GM21515 (cell line): ENCODE measurements at regions not wholly inside any gene's neighbourhood (a gene's known extent, or its start where the extent isn't known, plus 50 kb on each side); places are given as distances from the start of the nearest gene placed in this dataset.
A peak's percentile ranks its signal among the peaks of the same experiment; 100 is the strongest.

Experiments
- ATAC-seq: cut with Tn5 transposase; IDR thresholded peaks from one replicate; pipeline ENCODE4 v1.9.1; 2021; ENCODE audit not compliant: unreplicated experiment

- ATAC-seq, result no peak
Observed at GRCh38 chr15:35723852-35724251, 177.9 kb upstream of the DPH6 start.

- no peak for ATAC-seq
Observed at GRCh38 chr15:35724626-35725025, 178.7 kb upstream of the DPH6 start.

DNA sequence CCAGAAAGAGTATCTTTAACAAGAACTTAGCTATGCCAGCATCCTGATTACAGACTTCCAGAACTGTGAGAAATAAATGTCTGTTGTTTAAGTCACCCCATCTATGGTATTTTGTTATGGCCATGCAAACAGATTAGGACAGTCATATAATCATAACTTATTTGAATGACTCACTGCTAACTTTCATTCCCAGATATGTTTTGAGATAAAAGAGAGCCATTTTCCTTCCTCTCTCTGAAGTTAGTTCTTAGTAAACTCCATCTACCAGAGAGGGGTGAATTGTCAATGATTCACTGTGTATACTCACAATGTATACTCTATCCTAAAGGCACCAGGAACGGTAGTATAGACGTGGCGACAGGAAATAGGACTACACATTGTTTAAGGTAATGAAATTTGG lies 179.4 kb upstream of the DPH6 start:
- no peak for ATAC-seq

DNA sequence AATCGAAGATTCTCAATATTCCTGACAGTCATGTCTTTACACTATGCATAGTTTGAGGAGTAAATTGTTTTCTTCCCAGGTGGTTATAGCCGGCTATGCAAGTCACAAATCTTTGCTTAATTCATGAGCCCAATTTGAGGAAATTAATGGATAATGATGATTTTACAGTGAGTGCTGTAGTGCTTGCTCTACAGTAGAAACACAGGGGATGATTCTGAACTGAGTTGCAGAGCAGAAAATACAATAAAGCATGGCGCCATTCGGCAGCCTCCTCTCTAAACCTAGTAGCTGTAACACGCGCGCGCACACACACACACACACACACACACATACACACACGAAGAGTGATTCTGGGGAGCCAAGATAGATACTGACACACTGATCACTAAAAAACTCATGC lies 181.7 kb upstream of the DPH6 start:
- no peak for ATAC-seq

GRCh38 chr15:35728219-35728940 lies 182.4 kb upstream of the DPH6 start:
- no peak for ATAC-seq

GRCh38 chr15:35736150-35736549 lies 190.2 kb upstream of the DPH6 start:
- ATAC-seq, result no peak

GRCh38 chr15:35737441-35737840 lies 191.5 kb upstream of the DPH6 start:
- no peak for ATAC-seq

DNA sequence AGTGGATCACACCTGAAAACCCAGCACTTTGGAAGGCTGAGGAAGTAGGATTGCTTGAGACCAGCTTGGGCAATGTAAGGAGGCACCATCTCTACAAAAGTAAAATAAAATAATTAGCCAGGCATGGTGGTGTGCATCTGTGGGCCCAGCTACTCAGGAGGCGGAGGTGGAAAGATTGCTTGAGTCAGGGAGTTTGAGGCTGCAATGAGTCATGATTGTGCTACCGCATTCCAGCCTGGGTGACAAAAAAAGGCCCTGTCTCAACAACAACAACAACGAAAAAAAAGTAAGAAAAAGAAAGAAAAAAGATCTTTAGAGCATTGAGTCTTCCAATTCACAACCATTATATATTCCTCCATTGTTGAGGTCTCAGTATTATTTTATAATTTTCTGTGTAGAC lies 192.4 kb upstream of the DPH6 start:
- ATAC-seq, result no peak

GRCh38 chr15:35740761-35741160 lies 194.8 kb upstream of the DPH6 start:
- no peak for ATAC-seq

DNA sequence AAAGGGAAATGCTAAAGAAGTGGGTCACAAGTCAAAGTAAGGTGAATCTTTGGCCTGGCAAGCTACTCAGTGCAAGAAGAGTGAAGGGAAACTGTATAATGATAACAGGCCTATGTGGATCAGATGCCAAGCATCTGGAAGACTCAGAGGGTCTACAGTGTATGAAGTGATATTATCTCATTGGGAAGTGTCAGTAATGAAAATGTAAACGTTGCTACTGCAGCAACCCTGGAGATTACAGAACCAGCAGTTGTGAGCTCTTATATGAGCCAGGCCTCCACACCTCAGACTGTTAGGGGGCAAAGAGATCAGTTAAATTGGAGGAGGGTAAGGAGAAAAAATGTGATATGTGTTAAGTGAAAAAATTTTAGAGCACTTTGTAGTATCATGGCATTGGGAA lies 195.4 kb upstream of the DPH6 start:
- ATAC-seq, result no peak

DNA sequence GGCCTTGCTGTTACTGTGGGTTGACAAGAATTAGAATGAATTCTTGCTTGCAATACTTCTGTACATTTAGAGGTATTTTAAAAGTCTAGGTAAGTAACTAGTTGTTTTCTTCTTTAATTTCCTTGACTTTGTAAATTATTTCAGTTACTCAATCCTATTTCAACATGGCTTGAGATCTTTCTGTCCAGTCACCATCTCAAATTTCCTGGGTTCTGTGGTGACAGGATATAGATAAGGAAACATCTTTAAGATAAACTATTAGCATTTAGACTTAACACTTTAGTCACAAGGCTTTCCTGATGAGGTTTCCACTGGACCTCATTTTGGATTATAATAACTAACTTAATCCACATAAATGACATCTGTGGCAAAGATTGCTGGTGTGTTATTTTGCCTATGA lies 195.9 kb upstream of the DPH6 start:
- ATAC-seq, result no peak

DNA sequence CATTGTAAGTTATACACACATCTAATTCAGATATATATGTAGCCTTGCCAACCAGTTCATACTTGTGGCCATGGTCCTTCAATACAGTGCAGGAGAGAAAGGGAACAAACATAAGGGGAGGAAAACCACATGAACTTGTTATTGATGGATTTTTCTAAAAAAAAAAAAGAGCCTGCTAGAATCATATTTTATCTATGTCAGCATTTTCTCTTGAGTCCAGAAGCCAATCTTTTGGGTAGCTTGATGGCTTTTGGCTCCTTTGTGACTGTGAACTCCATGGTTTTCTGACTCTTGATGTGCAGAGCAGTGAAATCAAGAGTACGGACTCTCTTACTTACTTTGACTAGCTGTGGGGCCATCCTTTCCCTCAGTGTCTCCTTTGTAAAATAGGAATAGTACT lies 197.4 kb upstream of the DPH6 start:
- no peak for ATAC-seq

DNA sequence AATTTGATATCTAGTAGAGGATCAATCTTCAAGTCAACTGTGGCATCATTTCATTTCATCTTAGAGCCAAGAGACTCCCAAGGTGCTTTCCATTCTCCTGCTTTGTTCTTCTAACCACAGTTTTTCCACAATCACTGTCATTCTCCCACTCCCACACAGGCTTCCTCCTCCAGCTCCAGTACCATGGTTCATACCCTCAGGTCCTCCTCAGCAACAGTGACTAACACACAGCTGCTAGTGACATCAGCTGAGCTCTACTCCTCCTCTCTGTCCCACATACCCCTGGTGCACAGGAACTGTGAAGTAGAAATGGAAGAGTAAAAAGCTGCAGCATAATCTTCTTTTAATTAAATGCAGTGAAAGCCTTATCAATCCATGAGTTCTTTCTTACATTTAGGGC lies 200.2 kb upstream of the DPH6 start:
- no peak for ATAC-seq

DNA sequence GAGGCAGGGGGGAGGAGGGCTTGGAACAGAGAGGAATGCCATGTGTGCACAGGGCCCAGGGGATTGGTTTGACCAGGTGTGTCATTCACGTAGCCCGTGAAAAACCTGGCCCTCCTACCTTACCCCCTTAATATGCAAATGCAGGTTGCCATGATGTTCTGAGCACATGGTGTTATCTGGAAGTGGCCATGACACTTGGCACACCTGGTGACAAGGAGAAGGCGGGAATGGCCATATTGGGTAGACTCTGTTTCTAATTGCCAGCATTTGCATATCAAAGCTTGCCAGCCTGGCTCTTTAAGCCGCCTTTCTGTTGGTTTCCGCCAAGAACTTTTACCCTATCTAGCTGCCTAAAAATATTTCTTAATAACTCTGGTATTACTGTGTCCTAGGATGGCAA lies 202.1 kb upstream of the DPH6 start:
- no peak for ATAC-seq

GRCh38 chr15:35750051-35750450 lies 204.1 kb upstream of the DPH6 start:
- ATAC-seq, result no peak

DNA sequence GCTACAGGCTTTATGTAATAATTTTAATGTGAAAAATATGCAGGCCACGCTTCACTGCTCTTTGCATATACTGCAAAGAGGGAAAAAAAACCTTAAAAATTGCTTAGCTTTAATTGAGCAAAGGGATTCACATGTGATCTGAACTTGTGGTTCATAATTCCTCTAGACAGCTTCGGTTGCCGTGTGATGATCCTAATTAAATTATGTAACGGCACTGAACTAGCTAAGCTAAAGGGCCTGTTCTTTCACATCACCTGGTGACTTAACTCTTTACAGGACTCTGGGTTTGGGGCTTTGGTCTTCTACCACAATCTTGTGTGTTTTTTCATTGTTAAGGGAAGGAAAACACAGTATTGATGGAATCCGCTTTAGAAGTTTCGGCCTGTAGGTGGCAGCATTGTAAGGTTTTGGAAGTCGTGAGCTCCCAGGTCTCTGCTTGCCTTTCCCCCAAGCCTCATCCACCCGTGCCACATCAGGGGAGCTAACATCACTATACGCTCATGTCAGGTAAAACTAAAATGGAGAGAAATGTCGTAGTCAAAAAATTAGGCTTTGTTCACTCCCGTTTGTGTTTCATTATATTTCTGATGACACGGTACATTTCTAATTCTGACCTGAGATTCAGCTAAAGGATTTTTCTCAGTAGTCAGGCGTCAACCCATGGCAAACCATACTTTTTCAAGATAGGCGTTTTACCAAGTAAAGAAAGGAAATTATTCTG lies 205.6 kb upstream of the DPH6 start:
- ATAC-seq, result peak; percentile 74

DNA sequence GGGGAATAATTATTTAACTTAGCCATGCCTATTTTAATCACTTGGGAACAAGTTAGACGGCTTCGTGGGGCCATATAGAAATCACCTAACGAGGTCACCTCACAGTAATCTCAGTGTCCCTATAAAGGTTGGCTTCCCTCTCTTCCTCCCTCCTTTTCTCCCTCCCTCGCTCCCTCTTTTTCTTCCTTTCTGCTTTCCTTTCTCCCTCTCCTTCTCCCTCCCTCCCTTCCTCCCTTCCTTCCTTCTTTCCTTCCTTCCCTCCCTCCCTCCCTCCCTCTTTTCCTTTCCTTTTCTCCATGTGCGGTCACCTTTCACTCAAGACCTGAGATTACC lies 206.1 kb upstream of the DPH6 start:
- no peak for ATAC-seq

DNA sequence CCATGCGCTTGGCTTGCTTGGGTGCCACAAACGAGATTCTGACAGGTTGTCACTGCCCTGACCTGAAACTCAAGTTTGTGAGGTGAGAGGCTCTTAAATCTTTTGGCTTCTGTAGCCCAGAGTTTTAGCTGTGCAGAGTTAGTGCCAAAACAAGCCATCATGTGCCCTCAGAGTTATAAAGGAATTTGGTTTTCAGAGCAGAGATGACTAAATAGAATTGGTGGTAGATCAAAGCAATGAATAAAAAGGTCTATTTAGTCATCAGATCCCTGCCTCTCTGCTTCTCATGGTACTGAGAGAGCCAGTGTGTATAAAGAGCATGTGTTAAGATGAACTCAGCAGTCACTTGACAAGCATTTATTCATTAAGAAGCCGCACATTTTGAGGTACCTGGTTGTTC lies 207.5 kb upstream of the DPH6 start:
- ATAC-seq, result no peak

- ATAC-seq, result no peak
Observed at GRCh38 chr15:35755237-35755802, 209.4 kb upstream of the DPH6 start.

GRCh38 chr15:35756623-35757022 lies 210.7 kb upstream of the DPH6 start:
- no peak for ATAC-seq

DNA sequence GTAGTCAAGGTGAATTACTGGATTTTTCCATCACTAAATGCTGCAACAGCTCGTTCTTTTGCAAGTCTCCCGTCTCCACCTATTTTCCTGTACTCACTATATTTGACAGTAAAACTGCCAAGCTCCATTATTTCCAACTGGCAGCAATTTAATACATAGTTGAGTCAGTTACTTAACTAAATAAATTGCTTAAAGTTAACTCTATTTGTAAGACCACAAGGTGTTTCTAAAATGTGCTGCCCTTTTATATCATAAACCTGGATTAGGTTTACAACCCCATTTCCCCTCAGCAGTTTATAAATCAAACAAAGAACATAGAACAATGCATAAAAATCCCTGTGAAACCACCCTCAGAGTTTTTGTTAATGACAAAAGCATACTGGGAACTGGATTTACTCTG lies 211.4 kb upstream of the DPH6 start:
- no peak for ATAC-seq

- ATAC-seq, result no peak
Observed at GRCh38 chr15:35757765-35758164, 211.8 kb upstream of the DPH6 start.
